ENCODE measurements at regions not wholly inside any gene's neighbourhood (a gene's known extent, or its start where the extent isn't known, plus 50 kb on each side); places are given as distances from the start of the nearest gene placed in this dataset.

GRCh38 chr2:239751679-239752355 lies 273.3 kb downstream of the NDUFA10 start:
- no peak overlapping the region for H3K4me3 ChIP-seq (ENCODE audit: low read depth, low read length)
- in situ Hi-C loops (cut with HindIII; ENCODE audit: low sequenced_read_pairs) = no loop called here
- no peak for DNase-seq (ENCODE audit: low read depth)
- no peak for TF ChIP-seq CTCF (IDR thresholded peaks at IDR 0.05; ENCODE audit: low read depth, low read length, missing control alignments)

GRCh38 chr2:239750929-239751678 lies 274.0 kb downstream of the NDUFA10 start:
- in situ Hi-C loops (cut with HindIII; ENCODE audit: low sequenced_read_pairs) = no loop called here
- H3K4me3 ChIP-seq (ENCODE audit: low read depth, low read length) = no peak overlapping the region
- no peak for TF ChIP-seq CTCF (IDR thresholded peaks at IDR 0.05; ENCODE audit: low read depth, low read length, missing control alignments)
- no peak for DNase-seq (ENCODE audit: low read depth)

GRCh38 chr2:239750045-239750835 lies 274.9 kb downstream of the NDUFA10 start:
- no peak for TF ChIP-seq CTCF (IDR thresholded peaks at IDR 0.05; ENCODE audit: low read depth, low read length, missing control alignments)
- no peak for DNase-seq (ENCODE audit: low read depth)

DNA sequence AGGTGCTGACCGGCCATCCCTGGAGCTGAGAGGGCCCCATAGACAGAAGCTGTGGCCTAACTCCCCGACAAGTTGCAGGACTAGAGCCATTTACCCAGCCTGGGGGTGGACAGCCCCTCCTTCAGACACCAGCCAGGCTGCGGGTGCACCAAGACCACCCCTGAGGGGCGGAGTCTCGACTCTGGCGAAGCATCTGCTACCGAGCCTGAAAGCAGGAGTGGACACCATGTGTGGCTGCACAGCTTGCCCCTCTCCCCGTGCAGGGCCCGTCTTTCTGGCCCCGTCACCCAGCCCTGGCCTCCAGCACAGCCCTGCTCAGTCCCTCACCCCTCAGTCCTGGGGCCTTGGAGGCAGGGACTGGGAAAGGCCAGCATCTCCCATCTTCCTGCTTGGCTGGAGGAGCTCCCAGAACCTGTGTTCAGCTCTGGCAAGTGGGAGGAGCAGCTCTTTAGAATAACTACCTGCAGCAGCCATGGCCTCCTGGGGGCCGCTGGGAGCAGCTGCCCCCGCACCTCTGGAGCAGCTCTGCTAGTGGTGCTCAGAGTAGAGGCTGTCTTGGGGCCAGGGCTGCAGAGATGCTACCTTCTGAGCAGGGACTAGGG lies 275.8 kb downstream of the NDUFA10 start:
- TF ChIP-seq CTCF (IDR thresholded peaks at IDR 0.05; ENCODE audit: low read depth, low read length, missing control alignments) = no peak
- no peak overlapping the region for H3K4me3 ChIP-seq (ENCODE audit: low read depth, low read length)
- in situ Hi-C loops (cut with HindIII; ENCODE audit: low sequenced_read_pairs) = no loop called here
- DNase-seq (ENCODE audit: low read depth) = no peak

More at GRCh38 chr2:239750045-239750835, 274.9 kb downstream of the NDUFA10 start:
- H3K4me3 ChIP-seq (ENCODE audit: low read depth, low read length) = no peak overlapping the region
- in situ Hi-C loops (cut with HindIII; ENCODE audit: low sequenced_read_pairs) = no loop called here

DNA sequence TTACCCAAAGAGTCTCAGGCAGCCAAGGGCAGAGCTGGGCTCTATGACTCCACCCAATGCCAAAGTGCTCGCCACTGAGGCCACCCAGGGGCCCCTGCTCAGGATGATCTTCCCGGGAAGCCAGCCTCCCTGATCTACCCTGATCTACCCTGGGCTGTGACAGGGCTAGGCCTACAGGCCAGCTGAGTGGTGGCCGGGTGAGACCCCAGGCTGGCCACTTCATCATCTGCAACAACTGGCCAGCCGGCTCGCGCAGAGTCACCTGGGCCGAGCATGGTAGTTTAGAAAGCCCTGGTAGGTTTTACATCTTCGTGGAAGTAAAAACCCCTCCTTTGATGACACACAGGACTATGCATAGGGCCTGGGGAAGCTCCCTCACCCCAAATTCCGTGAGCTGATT lies 276.3 kb downstream of the NDUFA10 start:
- no peak for TF ChIP-seq CTCF (IDR thresholded peaks at IDR 0.05; ENCODE audit: low read depth, low read length, missing control alignments)
- H3K4me3 ChIP-seq (ENCODE audit: low read depth, low read length) = no peak overlapping the region
- no peak for DNase-seq (ENCODE audit: low read depth)
- in situ Hi-C loops (cut with HindIII; ENCODE audit: low sequenced_read_pairs) = no loop called here

- TF ChIP-seq CTCF (IDR thresholded peaks at IDR 0.05; ENCODE audit: low read depth, low read length, missing control alignments) = no peak
- in situ Hi-C loops (cut with HindIII; ENCODE audit: low sequenced_read_pairs) = no loop called here
- no peak overlapping the region for H3K4me3 ChIP-seq (ENCODE audit: low read depth, low read length)
- no peak for DNase-seq (ENCODE audit: low read depth)
These were observed 277.4 kb downstream of the NDUFA10 start for GRCh38 chr2:239747771-239748170.
